GM18511 (cell line): ENCODE measurements at regions not wholly inside any gene's neighbourhood (a gene's known extent, or its start where the extent isn't known, plus 50 kb on each side); places are given as distances from the start of the nearest gene placed in this dataset.
"Not testable (repeated sequence)": the region's sequence is repeated elsewhere in the genome, so short reads cannot be mapped to it uniquely, and the experiment has no call there.

Experiments
- ATAC-seq: cut with Tn5 transposase; IDR thresholded peaks from one replicate; pipeline ENCODE4 v1.9.1; 2021; ENCODE audit warnings: mild to moderate bottlenecking, moderate library complexity; ENCODE audit not compliant: unreplicated experiment

DNA sequence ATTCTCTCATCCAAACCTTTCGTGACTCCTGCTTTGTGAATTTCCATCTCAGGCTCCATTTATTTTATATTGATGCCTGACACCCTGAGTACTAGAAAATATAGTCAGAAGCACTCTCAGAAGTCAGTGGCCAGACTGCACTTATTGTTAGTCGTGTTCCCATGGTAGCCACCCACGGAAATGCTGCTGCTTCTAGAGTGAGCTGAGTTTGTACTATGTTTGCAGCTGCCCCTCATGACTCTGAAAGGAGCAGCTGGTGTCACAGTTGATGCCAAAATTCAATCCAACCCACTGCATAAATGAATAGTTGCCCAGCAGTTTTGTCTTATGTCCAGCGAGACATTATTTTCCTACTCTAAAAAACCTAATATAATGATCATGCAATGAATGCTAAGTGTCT is 265.2 kb upstream of the SPHKAP start:
- ATAC-seq: no peak

DNA sequence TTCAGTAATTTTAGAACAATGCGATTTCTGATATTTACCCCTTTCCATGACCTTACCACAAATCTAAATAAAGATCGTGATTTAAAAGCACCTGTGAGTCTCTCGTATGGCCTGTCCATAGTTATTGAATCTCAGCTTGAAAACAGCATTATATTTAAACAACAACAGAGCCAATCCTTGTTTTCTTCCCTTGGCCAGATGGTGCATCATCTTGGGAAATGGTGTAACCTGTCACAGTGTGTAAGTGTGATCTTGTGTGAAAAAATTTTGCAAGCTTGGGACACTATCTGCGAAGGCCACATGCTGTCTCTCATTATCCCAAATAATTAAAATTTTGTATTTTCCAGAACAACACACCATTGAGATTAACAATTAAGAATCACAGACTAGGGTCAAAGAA is 262.7 kb upstream of the SPHKAP start:
- ATAC-seq: no peak

- no peak for ATAC-seq
Measured at GRCh38 chr2:228433721-228434120, 252.2 kb upstream of the SPHKAP start.

DNA sequence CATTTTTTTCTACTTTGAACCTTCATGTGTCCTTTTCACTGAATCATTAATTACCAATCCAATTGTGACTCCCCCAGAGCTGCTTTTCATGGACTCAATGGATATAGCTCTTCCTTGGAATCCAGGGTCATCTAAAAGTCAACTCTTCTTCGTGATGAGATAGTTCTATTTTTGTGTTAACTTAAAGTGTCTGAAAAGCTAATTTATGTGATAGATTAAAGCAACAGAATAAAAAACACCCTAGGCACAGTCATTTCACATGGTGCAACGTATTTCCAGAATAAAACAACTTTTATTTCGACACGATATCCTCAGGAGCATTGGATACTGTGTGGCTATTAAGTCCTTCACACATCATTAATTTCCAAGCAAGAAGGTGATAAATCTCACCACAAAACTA is 250.6 kb upstream of the SPHKAP start:
- ATAC-seq: no peak

DNA sequence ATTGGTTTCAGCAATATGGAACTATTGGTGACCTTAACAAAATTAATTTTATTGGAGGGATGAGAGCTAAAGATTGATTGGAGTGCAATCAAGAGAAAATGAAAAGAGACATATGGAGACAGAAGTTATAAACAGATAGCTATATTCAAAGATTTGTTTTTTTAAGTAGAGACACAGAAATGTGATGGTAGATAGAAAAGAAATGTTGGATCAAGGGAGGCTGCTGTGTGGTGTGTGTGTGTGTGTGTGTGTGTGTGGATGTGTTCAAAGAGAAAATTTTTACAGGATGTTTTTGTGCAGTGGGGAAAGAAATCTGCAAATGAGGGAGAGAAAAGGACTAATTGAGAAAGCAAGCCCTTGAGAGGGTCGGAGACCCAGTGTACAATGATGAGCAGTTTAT is 249.5 kb upstream of the SPHKAP start:
- no peak for ATAC-seq

DNA sequence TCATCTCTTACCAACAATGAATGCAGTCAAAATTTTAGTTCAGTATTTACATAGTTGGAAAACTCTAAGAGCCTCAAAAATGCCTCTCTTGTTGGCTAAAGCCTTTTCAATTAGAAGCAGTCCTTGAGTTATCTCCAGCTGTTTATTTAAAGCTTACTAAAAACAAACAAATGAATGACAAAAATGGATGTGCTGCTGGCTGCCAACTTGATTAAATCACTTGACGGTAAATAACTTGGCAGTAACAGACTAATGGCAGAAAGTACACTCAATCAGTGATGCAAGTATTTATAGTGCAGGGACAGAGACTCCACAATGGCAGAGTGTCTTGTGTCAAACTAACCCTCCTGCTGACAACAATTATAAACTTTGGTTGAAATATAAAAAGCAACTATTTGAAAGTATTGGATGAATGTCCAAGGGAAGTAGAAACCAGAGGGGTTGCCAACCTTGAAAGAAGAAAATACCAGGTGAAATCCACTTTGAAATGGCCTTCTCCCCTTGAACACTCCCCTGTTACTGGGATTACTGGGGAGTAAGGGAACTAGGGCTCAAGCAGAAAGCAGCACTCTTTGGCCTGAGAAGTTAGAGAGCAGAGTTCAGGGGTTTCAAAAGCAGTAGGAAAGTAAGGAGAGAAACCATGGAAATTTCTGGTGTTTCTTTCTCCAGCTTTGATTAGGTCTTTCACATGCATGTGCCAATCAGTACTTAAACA is 245.2 kb upstream of the SPHKAP start:
- no peak for ATAC-seq

DNA sequence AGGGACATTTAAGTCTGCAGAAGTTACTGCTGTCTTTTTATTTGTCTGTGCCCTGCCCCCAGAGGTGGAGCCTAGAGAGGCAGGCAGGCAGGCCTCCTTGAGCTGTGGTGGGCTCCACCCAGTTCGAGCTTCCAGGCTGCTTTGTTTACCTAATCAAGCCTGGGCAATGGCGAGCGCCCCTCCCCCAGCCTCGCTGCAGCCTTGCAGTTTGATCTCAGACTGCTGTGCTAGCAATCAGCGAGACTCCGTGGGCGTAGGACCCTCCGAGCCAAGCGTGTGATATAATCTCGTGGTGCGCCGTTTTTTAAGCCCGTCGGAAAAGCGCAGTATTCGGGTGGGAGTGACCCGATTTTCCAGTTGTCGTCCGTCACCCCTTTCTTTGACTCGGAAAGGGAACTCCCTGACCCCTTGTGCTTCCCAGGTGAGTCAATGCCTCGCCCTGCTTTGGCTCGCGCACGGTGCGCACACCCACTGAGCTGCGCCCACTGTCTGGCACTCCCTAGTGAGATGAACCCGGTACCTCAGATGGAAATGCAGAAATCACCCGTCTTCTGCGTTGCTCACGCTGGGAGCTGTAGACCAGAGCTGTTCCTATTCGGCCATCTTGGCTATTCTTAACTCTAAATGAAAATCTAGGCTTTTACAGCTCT is 244.0 kb upstream of the SPHKAP start:
- ATAC-seq: not testable (repeated sequence)

- ATAC-seq: no peak
Measured at GRCh38 chr2:228417956-228418355, 236.5 kb upstream of the SPHKAP start.

DNA sequence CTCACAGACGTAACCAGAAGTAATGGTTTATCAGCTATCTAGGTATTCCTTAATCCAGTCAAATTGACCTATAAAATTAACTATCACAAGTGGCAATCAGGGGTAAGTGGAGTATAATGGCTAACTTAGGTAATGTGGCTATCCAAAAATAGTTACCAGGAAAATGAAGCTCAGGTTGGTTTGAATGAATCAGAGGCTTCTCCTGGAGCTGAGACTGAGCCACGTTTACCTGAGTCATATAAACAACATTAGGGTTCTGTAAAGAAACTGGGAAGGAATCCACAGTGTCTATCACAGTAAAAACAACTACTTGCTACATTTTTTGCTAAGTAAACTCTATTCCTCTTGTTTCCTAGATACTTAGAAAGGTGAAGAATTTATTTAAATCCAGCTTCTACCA is 236.0 kb upstream of the SPHKAP start:
- ATAC-seq: no peak

GRCh38 chr2:228410061-228410460 is 228.6 kb upstream of the SPHKAP start:
- ATAC-seq: no peak

GRCh38 chr2:228409493-228409892 is 228.0 kb upstream of the SPHKAP start:
- ATAC-seq: no peak

GRCh38 chr2:228408529-228409227 is 227.2 kb upstream of the SPHKAP start:
- ATAC-seq: no peak

DNA sequence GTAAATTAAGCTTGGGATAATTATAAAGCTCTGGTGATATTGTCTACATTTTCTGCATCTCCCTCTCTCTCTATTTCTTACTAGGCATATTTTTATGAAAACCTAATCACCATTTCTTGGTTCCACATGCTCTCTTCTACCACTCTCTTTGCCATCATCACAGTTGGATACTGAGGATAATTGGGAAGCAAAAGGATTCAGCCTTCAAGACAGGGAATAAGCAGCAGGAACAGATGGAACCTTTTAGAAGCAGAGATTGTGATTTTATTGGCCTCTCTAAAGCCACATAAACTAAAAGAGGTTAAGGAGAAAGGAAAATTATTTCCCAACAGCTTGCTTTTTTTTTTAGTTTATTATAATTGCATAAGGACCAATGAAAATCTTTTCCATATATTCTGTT is 226.3 kb upstream of the SPHKAP start:
- ATAC-seq: no peak

DNA sequence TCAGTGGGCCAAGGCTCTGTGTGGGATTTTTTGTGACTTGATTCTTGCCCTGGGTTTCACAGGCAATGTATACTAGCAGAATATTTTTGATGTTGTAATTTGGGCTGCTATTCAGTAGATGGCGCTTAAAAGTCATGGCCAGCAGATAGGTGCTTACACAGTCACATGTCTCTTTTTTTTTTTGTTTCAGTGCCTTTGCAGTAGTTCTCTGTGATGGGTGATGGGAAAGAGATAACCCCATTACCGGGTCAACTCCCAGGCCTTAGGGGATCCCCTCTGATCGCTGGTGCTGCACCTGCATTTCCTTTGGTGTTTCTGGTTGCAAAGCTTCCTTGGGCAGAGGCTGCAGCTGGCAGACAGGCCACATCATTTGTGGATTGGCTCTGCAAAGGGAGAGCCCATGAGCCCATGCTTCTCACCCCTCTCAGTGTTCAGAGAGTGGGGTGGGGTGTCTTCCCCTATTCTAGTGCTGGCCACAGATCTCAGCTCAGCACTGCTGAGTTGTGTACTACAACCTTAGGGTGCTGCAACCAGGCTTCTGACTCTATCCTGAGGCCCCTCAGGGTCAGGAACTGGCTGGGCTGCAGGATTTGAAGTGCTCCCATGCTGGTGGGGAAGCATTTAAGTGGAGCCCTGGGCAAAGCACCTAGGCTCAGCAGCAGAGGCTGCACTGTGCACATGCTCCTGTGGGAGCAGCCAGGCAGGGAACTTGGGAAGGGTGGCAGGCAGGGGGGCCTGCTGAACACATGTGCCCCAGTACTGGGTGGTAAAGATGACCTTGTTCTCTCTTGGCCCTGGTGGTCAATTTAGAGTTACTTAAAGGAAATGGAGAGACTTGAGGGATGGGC is 219.8 kb upstream of the SPHKAP start:
- no peak for ATAC-seq

DNA sequence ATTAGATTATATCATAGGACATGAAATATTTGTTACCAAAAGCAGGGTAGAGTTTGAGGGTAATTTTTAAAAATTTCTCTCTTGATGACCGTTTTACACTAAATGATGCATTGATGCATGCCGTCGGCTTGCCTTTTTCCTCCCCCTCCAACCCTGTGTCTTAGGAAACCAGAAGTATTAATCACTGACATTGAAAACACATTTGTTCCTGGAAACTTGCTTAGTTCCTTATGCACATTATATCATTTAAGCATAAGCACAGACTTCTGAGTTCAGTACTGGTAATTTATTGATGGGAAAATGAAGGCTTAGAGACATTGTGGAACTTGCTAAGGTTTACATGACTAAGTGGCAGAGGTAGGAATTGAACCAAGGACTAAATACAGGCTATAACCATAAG is 206.3 kb upstream of the SPHKAP start:
- no peak for ATAC-seq

DNA sequence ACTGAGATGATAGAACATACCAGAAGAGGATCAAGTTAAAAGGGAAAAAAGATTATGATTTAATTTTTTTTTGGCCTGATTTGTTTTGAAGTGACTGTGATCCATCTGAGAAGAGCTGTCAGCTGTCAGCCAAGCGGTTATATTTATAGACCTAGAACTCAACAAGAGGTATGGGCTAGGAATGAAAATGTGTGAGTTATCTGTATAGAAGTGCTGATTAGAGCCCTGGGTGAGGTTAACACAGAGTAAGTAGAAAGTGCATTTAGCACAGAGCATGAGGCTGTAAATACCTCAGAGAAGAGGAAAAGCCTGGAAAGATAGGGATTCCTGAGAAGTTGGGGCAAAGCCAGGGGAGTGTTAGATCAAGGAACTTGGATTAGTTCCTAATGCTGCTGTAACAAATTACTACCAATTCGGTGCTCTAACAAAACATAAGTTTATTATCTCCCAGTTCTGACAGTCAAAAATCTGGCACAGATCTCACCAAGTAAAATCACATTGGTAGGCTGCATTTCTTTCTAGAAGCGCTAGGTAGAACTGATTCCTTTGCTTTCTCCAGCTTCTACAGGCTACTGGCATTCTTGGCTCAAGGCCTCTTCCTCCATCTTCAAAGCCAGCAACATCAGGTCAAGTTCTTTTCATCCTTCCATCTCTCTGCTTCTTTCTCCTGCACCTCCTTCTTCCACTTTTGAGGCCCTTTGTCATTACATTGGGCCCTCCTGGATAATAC is 197.4 kb upstream of the SPHKAP start:
- ATAC-seq: no peak

DNA sequence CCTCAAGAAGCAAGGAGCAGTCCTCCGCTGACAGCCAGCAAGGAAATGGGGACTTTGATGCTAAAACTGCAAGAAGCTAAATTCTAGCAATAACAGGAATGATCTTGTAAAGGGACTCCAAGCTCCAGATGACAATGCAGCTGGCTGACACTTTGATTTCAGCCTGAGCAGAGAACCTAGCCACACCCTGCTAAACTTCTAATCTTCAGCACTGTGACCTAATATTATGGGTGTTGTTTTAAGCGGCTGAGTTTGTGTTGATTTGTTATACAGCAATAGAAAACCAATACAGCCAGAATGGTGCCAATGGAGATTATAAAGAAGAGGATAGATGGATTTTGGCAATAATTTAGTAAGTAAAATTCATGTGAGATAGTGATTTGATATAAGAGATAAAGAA is 196.7 kb upstream of the SPHKAP start:
- no peak for ATAC-seq

DNA sequence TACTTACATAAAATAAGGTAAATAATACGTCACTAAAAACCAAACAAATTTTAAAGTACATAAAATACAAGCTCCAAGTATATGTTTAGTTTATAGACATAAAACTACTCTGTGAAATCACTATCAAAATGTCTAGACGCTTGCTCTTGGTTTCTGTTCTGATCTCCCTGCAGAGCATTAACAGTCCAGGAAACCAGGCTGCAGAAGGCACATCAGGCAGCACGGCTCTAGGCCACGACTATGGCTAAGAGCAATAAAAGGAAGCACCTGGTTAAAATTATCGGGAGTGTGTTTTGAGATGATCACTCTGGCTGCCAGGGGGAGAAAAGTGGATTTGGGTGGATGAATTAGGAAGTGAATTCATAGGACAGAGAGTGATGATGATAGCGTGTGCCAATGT is 196.0 kb upstream of the SPHKAP start:
- ATAC-seq: no peak

DNA sequence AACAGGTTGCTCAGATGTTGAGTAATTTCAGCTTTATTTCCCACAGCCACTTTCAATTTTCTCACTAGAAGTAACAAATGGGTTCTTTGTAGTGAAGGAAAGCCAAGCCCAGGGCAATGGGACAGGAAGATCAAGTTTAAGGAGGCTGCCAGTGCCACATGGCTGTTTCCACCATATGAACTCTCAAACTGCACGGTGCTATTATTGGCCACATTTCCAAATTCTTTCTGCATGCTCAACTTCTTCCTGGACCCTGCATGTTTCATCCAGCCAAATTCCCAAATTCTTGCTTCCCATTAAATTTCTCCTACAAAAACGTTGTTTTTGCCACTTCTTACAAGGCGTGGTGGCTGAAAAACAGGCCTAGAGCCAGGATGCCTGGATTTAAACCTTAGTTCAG is 193.3 kb upstream of the SPHKAP start:
- ATAC-seq: no peak

- ATAC-seq: no peak
Measured at GRCh38 chr2:228373191-228373590, 191.7 kb upstream of the SPHKAP start.

GRCh38 chr2:228372212-228372611 is 190.7 kb upstream of the SPHKAP start:
- no peak for ATAC-seq
